OCI-LY7 (cell line): ENCODE measurements at regions not wholly inside any gene's neighbourhood (a gene's known extent, or its start where the extent isn't known, plus 50 kb on each side); places are given as distances from the start of the nearest gene placed in this dataset.

Source experiments
- EZH2phosphoT487 ChIP-seq: fragments of 200-600 bp; sonication (generic); IDR thresholded peaks from 2 replicates; pipeline ENCODE4 v1.6.1; 2018; ENCODE audit warnings: low read depth, borderline replicate concordance, mild to moderate bottlenecking, mixed run types, antibody characterized with exemption, low read length, moderate library complexity, mixed read lengths
- TF ChIP-seq, protein P1 (sequence below): fragments of 200-600 bp; sonication (generic); conservative IDR thresholded peaks from 2 replicates; pipeline ENCODE4 v1.5.1; 2014; ENCODE audit warnings: mild to moderate bottlenecking, antibody characterized with exemption, low read length, moderate library complexity, mixed read lengths

DNA sequence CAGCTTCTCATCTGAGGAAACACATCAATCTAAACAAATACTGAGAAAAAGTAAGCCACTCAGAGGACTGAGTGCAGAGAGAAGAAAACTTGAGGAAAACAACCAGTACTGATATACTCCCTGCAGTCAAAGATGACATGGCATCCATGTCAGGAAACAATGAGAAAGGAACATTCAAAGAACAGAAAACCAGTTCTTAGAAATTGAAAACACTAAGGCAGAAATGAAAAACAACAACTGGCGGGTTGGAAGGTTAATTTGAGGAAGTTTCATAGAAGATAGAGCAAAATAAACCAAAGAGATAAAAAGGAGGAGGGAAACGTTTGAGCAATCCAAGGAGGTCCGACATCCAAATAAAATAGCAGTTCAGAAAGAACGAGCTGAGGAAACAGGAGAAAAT is 475.2 kb downstream of the HINT1 start:
- TF ChIP-seq, protein P1, sequence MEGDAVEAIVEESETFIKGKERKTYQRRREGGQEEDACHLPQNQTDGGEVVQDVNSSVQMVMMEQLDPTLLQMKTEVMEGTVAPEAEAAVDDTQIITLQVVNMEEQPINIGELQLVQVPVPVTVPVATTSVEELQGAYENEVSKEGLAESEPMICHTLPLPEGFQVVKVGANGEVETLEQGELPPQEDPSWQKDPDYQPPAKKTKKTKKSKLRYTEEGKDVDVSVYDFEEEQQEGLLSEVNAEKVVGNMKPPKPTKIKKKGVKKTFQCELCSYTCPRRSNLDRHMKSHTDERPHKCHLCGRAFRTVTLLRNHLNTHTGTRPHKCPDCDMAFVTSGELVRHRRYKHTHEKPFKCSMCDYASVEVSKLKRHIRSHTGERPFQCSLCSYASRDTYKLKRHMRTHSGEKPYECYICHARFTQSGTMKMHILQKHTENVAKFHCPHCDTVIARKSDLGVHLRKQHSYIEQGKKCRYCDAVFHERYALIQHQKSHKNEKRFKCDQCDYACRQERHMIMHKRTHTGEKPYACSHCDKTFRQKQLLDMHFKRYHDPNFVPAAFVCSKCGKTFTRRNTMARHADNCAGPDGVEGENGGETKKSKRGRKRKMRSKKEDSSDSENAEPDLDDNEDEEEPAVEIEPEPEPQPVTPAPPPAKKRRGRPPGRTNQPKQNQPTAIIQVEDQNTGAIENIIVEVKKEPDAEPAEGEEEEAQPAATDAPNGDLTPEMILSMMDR, result no peak
- TF ChIP-seq EZH2phosphoT487, result no peak
